GM12878 (cell line): ENCODE measurements at regions not wholly inside any gene's neighbourhood (a gene's known extent, or its start where the extent isn't known, plus 50 kb on each side); places are given as distances from the start of the nearest gene placed in this dataset.

Source experiments
- ATAC-seq: fragments of 200-7000 bp; cut with Tn5 transposase; 3 replicates; pipeline ENCODE4 v1.9.1; 2020; ENCODE audit warnings: mild to moderate bottlenecking, moderate library complexity
- BruUV-seq: library from RNA; stranded (reverse); fragments of 400-500 nt; replicated peaks from 2 replicates; lab custom pipeline; 2021; lab: Mats Ljungman, UMichigan
- CTCF ChIA-PET: fragments of 300-600 bp; sonication (Branson Sonifier 250); formaldehyde crosslinking; extraction: SDS; loops from one replicate; lab custom pipeline; 2021; ENCODE audit warnings: inconsistent platforms; lab: Yijun Ruan, JAX
- POLR2A ChIA-PET: fragments of 350-600 bp; formaldehyde crosslinking; extraction: SDS; loops from one replicate; lab custom pipeline; 2021; ENCODE audit warnings: inconsistent platforms; lab: Charles Lee
- RAD21 ChIA-PET: fragments of 300-600 bp; sonication (Branson Sonifier 250); formaldehyde crosslinking; loops from one replicate; lab custom pipeline; 2023; ENCODE audit warnings: antibody characterized with exemption; ENCODE audit not compliant: unreplicated experiment; lab: Charles Lee
- SMC1A ChIA-PET: fragments of 300-600 bp; sonication (Branson Sonifier 250); formaldehyde crosslinking; loops from one replicate; lab custom pipeline; 2023; ENCODE audit not compliant: unreplicated experiment, uncharacterized antibody; lab: Charles Lee
- DNase-seq: peaks from one replicate; pipeline ENCODE4 v3.0.0-alpha.2; 2011; ENCODE audit warnings: low read depth, low spot score
- FAIRE-seq: peaks from 3 replicates; lab custom pipeline; 2011; peaks lifted over from hg19 to GRCh38; lab: Jason Lieb, UNC
- H2AFZ ChIP-seq: 2 replicates; pipeline ENCODE4 v1.6.0; 2011; ENCODE audit warnings: low read depth, low read length, control low read depth; ENCODE audit not compliant: control insufficient read depth
- H3K27ac ChIP-seq: 2 replicates; pipeline ENCODE4 v1.5.1; 2011; ENCODE audit warnings: control low read depth; ENCODE audit not compliant: control insufficient read depth, insufficient read depth
- H3K27me3 ChIP-seq, 2 experiments: replicated peaks in 1 of 2; 2 replicates each; pipeline versions ENCODE4 v1.6.0 to v1.6.1; 2011; ENCODE audit warnings: low read length in 1 of 2; ENCODE audit not compliant: control insufficient read depth in 2 of 2, insufficient read depth in 2 of 2
- H3K36me3 ChIP-seq, 2 experiments: 2 replicates each; pipeline ENCODE4 v1.5.1; 2011; ENCODE audit warnings: low read length in 1 of 2; ENCODE audit not compliant: control insufficient read depth in 2 of 2, insufficient read depth in 2 of 2
- H3K4me1 ChIP-seq: 2 replicates; pipeline ENCODE4 v1.6.1; 2011; ENCODE audit warnings: mild to moderate bottlenecking, low read length, moderate library complexity, mixed read lengths; ENCODE audit not compliant: control insufficient read depth, insufficient read depth
- H3K4me2 ChIP-seq: 2 replicates; pipeline ENCODE4 v1.6.0; 2011; ENCODE audit warnings: control low read depth; ENCODE audit not compliant: control insufficient read depth, insufficient read depth
- H3K4me3 ChIP-seq: fragments of 200-600 bp; sonication (generic); 2 replicates; pipeline ENCODE4 v1.5.1; 2016
- H3K79me2 ChIP-seq: 2 replicates; pipeline ENCODE4 v1.6.0; 2011; ENCODE audit warnings: low read length; ENCODE audit not compliant: control insufficient read depth, insufficient read depth
- H3K9ac ChIP-seq: 2 replicates; pipeline ENCODE4 v1.8.0; 2011; ENCODE audit warnings: low read length, control low read depth, mixed read lengths; ENCODE audit not compliant: control insufficient read depth, insufficient read depth
- H3K9me3 ChIP-seq: replicated peaks from 3 replicates; pipeline ENCODE4 v1.5.1; 2011; ENCODE audit warnings: mild to moderate bottlenecking, low read length; ENCODE audit not compliant: control insufficient read depth, insufficient read depth
- H4K20me1 ChIP-seq: 2 replicates; pipeline ENCODE4 v1.6.0; 2011; ENCODE audit not compliant: control insufficient read depth, insufficient read depth
- EED ChIP-seq: sonication (generic); IDR thresholded peaks from 2 replicates; pipeline ENCODE4 v1.6.1; 2016; ENCODE audit warnings: antibody characterized with exemption, low read depth
- FOS ChIP-seq: IDR thresholded peaks from 3 replicates; pipeline ENCODE4 v1.6.1; 2011; ENCODE audit warnings: borderline replicate concordance; ENCODE audit not compliant: insufficient read length; ENCODE audit errors: extremely low read depth
- MTA2 ChIP-seq: fragments of 450-650 bp; IDR thresholded peaks from 2 replicates; pipeline ENCODE4 v1.6.1; 2016; ENCODE audit warnings: low read depth, mild to moderate bottlenecking, moderate library complexity
- POLR2AphosphoS5 ChIP-seq: IDR thresholded peaks from 2 replicates; pipeline ENCODE4 v1.6.1; 2011; ENCODE audit warnings: mild to moderate bottlenecking, low read length, inconsistent platforms
- RB1 ChIP-seq: fragments of 450-650 bp; formaldehyde crosslinking; IDR thresholded peaks from 2 replicates; pipeline ENCODE4 v1.6.1; 2017; ENCODE audit warnings: mild to moderate bottlenecking, borderline replicate concordance
- TCF12 ChIP-seq: IDR thresholded peaks from 2 replicates; pipeline ENCODE4 v1.6.1; 2011; ENCODE audit warnings: low read depth, mild to moderate bottlenecking, low read length
- ZSCAN29 ChIP-seq: fragments of 450-650 bp; IDR thresholded peaks from 2 replicates; pipeline ENCODE4 v1.6.1; 2017; ENCODE audit warnings: mild to moderate bottlenecking, moderate library complexity
- WGBS: methylation state at CpG from one replicate; pipeline ENCODE4 v1.1.6; 2016; ENCODE audit warnings: low lambda C conversion rate; ENCODE audit not compliant: insufficient replicate concordance, insufficient coverage; ENCODE audit errors: missing lambda C conversion rate; 5-methylcytosine and 5-hydroxymethylcytosine counted together
- in situ Hi-C: fragments of 300-500 bp; cut with MboI; formaldehyde crosslinking; loops from 9 replicates; pipeline ENCODE4 v1.14.3; 2018; ENCODE audit warnings: mixed read lengths
- intact Hi-C: fragments of 100-400 bp; cut with micrococcal nuclease; formaldehyde crosslinking; loops from one replicate; pipeline ENCODE4 v1.14.2; 2022; ENCODE audit not compliant: unreplicated experiment
- TF ChIP-seq, protein P1 (sequence below): IDR thresholded peaks from 2 replicates; pipeline ENCODE4 v1.6.1; 2012; ENCODE audit warnings: low read depth, low read length, improper control_type of control experiment
- TF ChIP-seq, protein P2 (sequence below): fragments of 450-650 bp; formaldehyde crosslinking; IDR thresholded peaks from 2 replicates; pipeline ENCODE4 v1.5.0; 2022; ENCODE audit warnings: mild to moderate bottlenecking, missing genetic modification characterization

DNA sequence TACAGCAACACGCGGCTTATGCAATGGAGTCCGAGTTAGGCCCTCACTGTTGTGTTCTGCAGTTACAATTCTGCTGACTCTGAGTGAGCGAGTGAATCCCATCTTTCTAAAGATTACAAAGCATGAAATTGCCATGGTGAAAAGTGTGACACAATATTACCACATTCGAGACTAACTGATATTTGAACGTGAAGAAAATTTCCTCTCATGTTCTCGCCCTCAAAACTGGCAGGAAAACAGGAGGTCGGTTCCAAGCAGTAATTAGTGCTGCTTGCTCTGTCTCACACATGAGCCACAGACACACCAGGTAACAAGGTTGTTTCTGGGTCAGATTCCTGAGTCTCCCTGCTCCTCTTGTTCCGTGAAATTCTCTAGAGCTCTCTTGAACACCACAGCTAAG lies 93.7 kb upstream of the RIOK3 start (continued):
- TF ChIP-seq, protein P1, sequence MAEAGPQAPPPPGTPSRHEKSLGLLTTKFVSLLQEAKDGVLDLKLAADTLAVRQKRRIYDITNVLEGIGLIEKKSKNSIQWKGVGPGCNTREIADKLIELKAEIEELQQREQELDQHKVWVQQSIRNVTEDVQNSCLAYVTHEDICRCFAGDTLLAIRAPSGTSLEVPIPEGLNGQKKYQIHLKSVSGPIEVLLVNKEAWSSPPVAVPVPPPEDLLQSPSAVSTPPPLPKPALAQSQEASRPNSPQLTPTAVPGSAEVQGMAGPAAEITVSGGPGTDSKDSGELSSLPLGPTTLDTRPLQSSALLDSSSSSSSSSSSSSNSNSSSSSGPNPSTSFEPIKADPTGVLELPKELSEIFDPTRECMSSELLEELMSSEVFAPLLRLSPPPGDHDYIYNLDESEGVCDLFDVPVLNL = no peak
- TF ChIP-seq POLR2AphosphoS5 (no peak), RB1 (no peak), EED (no peak), TCF12 (no peak)
- TF ChIP-seq, protein P2, sequence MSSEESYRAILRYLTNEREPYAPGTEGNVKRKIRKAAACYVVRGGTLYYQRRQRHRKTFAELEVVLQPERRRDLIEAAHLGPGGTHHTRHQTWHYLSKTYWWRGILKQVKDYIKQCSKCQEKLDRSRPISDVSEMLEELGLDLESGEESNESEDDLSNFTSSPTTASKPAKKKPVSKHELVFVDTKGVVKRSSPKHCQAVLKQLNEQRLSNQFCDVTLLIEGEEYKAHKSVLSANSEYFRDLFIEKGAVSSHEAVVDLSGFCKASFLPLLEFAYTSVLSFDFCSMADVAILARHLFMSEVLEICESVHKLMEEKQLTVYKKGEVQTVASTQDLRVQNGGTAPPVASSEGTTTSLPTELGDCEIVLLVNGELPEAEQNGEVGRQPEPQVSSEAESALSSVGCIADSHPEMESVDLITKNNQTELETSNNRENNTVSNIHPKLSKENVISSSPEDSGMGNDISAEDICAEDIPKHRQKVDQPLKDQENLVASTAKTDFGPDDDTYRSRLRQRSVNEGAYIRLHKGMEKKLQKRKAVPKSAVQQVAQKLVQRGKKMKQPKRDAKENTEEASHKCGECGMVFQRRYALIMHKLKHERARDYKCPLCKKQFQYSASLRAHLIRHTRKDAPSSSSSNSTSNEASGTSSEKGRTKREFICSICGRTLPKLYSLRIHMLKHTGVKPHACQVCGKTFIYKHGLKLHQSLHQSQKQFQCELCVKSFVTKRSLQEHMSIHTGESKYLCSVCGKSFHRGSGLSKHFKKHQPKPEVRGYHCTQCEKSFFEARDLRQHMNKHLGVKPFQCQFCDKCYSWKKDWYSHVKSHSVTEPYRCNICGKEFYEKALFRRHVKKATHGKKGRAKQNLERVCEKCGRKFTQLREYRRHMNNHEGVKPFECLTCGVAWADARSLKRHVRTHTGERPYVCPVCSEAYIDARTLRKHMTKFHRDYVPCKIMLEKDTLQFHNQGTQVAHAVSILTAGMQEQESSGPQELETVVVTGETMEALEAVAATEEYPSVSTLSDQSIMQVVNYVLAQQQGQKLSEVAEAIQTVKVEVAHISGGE (CRISPR knock-in tag) = no peak

DNA sequence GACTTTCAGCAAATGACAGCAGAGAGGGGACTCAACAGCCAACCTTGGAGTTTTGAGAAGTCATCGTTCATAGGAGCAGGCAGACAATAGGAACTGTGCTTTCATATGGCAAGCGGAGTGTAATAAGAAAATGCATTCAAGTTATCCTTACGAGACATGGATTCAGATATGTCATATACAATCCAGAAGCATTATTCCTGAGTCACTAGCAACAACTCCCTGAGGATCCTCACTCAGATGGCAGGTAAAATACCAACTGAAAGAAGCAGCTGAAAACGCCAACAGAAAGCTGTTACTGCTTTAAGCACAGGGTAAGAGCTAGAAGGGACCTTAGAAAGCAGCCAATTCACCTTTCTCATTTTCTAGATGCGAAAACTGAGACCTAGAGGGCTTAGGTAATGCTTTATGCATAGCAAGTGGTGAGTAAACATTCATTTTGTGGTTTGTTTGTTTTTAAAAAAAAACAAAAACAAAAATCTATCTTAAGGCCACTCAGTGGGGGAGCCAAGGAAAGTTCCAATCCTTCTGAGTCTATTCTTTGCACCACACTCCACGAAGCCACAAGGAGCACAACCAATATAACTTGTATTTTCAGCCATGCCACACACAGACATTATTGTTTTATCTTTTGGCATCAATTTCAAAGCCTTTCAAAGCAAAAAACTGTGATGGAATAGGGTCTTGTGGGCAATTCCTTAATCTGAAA lies 89.1 kb upstream of the RIOK3 start:
- no peak overlapping the region for H3K9ac ChIP-seq
- no peaks in the 10 kb centered on the region; the same call in 1 of the 3 replicates for H3K9me3 ChIP-seq
- H3K4me2 ChIP-seq = no peak overlapping the region
- no peak for TF ChIP-seq ZSCAN29
- no peak for TF ChIP-seq FOS
- TF ChIP-seq EED = no peak
- no peak for TF ChIP-seq MTA2
- no peaks in the 10 kb centered on the region; a peak in 1 of 4 replicates for H3K36me3 ChIP-seq
- H3K27me3 ChIP-seq = no peaks in the 10 kb centered on the region
- no peaks in the 10 kb centered on the region for H4K20me1 ChIP-seq
- BruUV-seq = no TSS peak
- 84% methylated on average over 6 of the region's 6 CpGs for whole genome bisulfite sequencing
- ChIA-PET POLR2A (no interaction called here), RAD21 (interaction anchor here (0.6 to 0.7 kb wide), 3 partner anchors 232 to 658 kb away, joined by 3 to 5 read pairs (median 4); no protein-coding TSS in a partner anchor), SMC1A (interaction anchor here (1.8 kb wide), 1 partner anchor 48 kb away, joined by 6 read pairs; no protein-coding TSS in a partner anchor), CTCF (interaction anchor here (1.2 to 7.7 kb wide), 2 partner anchors 232 to 279 kb away, joined by 3 to 141 read pairs; no protein-coding TSS in a partner anchor)
- H3K4me1 ChIP-seq = no peaks in the 10 kb centered on the region; the same call in 1 of the 2 replicates
- in situ Hi-C loops (no loop called here), intact Hi-C loops (no loop called here)
- no peaks in the 10 kb centered on the region for H3K79me2 ChIP-seq
- no peak overlapping the region for H3K27ac ChIP-seq
- DNase-seq (no peak), ATAC-seq (no peak), FAIRE-seq (no peak)
- no peak overlapping the region for H3K4me3 ChIP-seq
- H2AFZ ChIP-seq = no peak overlapping the region
